ENCODE measurements at regions not wholly inside any gene's neighbourhood (a gene's known extent, or its start where the extent isn't known, plus 50 kb on each side); places are given as distances from the start of the nearest gene placed in this dataset.

- no TSS peak for BruUV-seq (replicated peaks)
- Histone ChIP-seq H3K9me3 (ENCODE audit: control insufficient read depth, insufficient read depth, low read length) (peaks cover 13% of the 10 kb centered on the region), H3K4me3 (ENCODE audit: insufficient read depth, low read depth, low read length) (no peak overlapping the region), H3K4me2 (ENCODE audit: low read depth, low read length) (no peak overlapping the region), H2AK5ac (ENCODE audit: low read depth, low read length) (no peak overlapping the region), H3K14ac (replicated peaks; ENCODE audit: low read depth, low read length) (no peak overlapping the region), H3K4me1 (ENCODE audit: control insufficient read depth, insufficient read depth, low read length) (no peaks in the 10 kb centered on the region), H2AFZ (replicated peaks; ENCODE audit: low read length, poor library complexity) (no peak overlapping the region), H2BK20ac (ENCODE audit: low read depth, low read length) (no peak overlapping the region), H3K56ac (ENCODE audit: extremely low read depth, insufficient read depth, low read length) (no peak overlapping the region), H3K27me3 (ENCODE audit: control insufficient read depth, insufficient read depth, low read length) (no peaks in the 10 kb centered on the region), H4K20me1 (ENCODE audit: insufficient read depth, low read length) (no peaks in the 10 kb centered on the region), H4K91ac (ENCODE audit: insufficient read depth, low read depth, low read length) (no peak overlapping the region), H2AK9ac (replicated peaks; ENCODE audit: low read depth, low read length, poor library complexity) (no peak overlapping the region), H3K9me1 (ENCODE audit: insufficient read depth, low read length) (no peaks in the 10 kb centered on the region), H3K9ac (ENCODE audit: low read depth, low read length) (no peak overlapping the region), H4K8ac (ENCODE audit: low read depth in 2 of 2, low read length in 2 of 2) (no peak overlapping the region), H3K23ac (ENCODE audit: low read depth, low read length) (no peak overlapping the region), H3K27ac (ENCODE audit: insufficient read depth, low read length) (no peak overlapping the region), H3K79me1 (ENCODE audit: low read depth in 1 of 2, low read length in 2 of 2) (no peaks in the 10 kb centered on the region), H2BK15ac (ENCODE audit: low read depth, low read length) (no peak overlapping the region), H2BK5ac (ENCODE audit: low read depth, low read length, poor library complexity, severe bottlenecking) (no peak overlapping the region), H3K36me3 (ENCODE audit: control insufficient read depth, insufficient read depth, low read length) (no peaks in the 10 kb centered on the region), H4K5ac (ENCODE audit: low read depth, low read length) (no peak overlapping the region), H3K4ac (ENCODE audit: low read depth, low read length) (no peak overlapping the region), H2BK120ac (ENCODE audit: low read depth, low read length) (no peak overlapping the region), H3K18ac (ENCODE audit: low read depth, low read length) (no peak overlapping the region)
- dilution Hi-C loops (cut with HindIII; ENCODE audit: low sequenced_read_pairs, unreplicated experiment), result no loop called here
- TF ChIP-seq MAFK (IDR thresholded peaks at IDR 0.05; ENCODE audit: low read depth, low read length) (no peak), POLR2A (IDR thresholded peaks at IDR 0.05; ENCODE audit: low read depth, low read length) (no peak), NFE2L2 (IDR thresholded peaks at IDR 0.05; ENCODE audit: low read depth, low read length) (no peak), BHLHE40 (IDR thresholded peaks at IDR 0.05; ENCODE audit: low read depth, low read length) (no peak), FOS (IDR thresholded peaks at IDR 0.05; ENCODE audit: low read depth, low read length) (no peak), RFX5 (IDR thresholded peaks at IDR 0.05; ENCODE audit: low read depth, low read length) (no peak), CHD1 (IDR thresholded peaks at IDR 0.05; ENCODE audit: low read depth, low read length) (no peak), SMC3 (IDR thresholded peaks at IDR 0.05; ENCODE audit: low read depth, low read length) (no peak), CEBPB (IDR thresholded peaks at IDR 0.05; ENCODE audit: low read depth, low read length) (no peak)
- TF ChIP-seq, protein P1, sequence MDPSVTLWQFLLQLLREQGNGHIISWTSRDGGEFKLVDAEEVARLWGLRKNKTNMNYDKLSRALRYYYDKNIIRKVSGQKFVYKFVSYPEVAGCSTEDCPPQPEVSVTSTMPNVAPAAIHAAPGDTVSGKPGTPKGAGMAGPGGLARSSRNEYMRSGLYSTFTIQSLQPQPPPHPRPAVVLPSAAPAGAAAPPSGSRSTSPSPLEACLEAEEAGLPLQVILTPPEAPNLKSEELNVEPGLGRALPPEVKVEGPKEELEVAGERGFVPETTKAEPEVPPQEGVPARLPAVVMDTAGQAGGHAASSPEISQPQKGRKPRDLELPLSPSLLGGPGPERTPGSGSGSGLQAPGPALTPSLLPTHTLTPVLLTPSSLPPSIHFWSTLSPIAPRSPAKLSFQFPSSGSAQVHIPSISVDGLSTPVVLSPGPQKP (IDR thresholded peaks at IDR 0.05; ENCODE audit: borderline replicate concordance, low read depth, low read length), result no peak
- TF ChIP-seq, protein P2, sequence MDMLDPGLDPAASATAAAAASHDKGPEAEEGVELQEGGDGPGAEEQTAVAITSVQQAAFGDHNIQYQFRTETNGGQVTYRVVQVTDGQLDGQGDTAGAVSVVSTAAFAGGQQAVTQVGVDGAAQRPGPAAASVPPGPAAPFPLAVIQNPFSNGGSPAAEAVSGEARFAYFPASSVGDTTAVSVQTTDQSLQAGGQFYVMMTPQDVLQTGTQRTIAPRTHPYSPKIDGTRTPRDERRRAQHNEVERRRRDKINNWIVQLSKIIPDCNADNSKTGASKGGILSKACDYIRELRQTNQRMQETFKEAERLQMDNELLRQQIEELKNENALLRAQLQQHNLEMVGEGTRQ (IDR thresholded peaks at IDR 0.05; ENCODE audit: low read depth, low read length), result no peak
- TF ChIP-seq, protein P3, sequence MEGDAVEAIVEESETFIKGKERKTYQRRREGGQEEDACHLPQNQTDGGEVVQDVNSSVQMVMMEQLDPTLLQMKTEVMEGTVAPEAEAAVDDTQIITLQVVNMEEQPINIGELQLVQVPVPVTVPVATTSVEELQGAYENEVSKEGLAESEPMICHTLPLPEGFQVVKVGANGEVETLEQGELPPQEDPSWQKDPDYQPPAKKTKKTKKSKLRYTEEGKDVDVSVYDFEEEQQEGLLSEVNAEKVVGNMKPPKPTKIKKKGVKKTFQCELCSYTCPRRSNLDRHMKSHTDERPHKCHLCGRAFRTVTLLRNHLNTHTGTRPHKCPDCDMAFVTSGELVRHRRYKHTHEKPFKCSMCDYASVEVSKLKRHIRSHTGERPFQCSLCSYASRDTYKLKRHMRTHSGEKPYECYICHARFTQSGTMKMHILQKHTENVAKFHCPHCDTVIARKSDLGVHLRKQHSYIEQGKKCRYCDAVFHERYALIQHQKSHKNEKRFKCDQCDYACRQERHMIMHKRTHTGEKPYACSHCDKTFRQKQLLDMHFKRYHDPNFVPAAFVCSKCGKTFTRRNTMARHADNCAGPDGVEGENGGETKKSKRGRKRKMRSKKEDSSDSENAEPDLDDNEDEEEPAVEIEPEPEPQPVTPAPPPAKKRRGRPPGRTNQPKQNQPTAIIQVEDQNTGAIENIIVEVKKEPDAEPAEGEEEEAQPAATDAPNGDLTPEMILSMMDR (conservative IDR thresholded peaks at IDR 0.05; ENCODE audit: low read depth, low read length), result no peak
- ATAC-seq (ENCODE audit: low read depth) (no peak), DNase-seq (no peak)
- intact Hi-C loops (cut with micrococcal nuclease), result no loop called here
- POLR2A ChIA-PET (ENCODE audit: unreplicated experiment), result no interaction called here
- in situ Hi-C loops (cut with MboI; ENCODE audit: low sequenced_read_pairs), result no loop called here
- WGBS, 2 experiments (ENCODE audit: extremely low coverage in 2 of 2, insufficient read length in 1 of 2), result no CpG with 5 or more reads among the region's 2 CpGs
- CTCF ChIA-PET, result no interaction called here
Measured at GRCh38 chr14:97731800-97732199, 934.6 kb downstream of the VRK1 start.

Data from IMR-90 (cell line).